ENCODE measurements at regions not wholly inside any gene's neighbourhood (a gene's known extent, or its start where the extent isn't known, plus 50 kb on each side); places are given as distances from the start of the nearest gene placed in this dataset.

- TF ChIP-seq FOXP2 (optimal IDR thresholded peaks at IDR 0.05; ENCODE audit: control extremely low read depth, extremely low read length, insufficient read depth), result no peak
- TF ChIP-seq EZH2 (IDR thresholded peaks at IDR 0.05), result no peak
Measured at GRCh38 chr4:79164907-79165610, 160.8 kb downstream of the NAA11 start.

All from SK-N-MC (cell line).